ENCODE measurements at regions not wholly inside any gene's neighbourhood (a gene's known extent, or its start where the extent isn't known, plus 50 kb on each side); places are given as distances from the start of the nearest gene placed in this dataset.

GRCh38 chr10:92766451-92766850 is 76.7 kb downstream of the HHEX start:
- H4K20me1 ChIP-seq (ENCODE audit: insufficient read depth, low read length) = no peaks in the 10 kb centered on the region
- DNase-seq (ENCODE audit: low read depth) = no peak
- H3K4me3 ChIP-seq (ENCODE audit: insufficient read depth, low read depth, low read length) = no peak overlapping the region
- Mint-ChIP-seq H3K9me3 (ENCODE audit: unreplicated experiment) (no peaks in the 10 kb centered on the region), H3K27me3 (ENCODE audit: low read depth, unreplicated experiment) (peaks cover under 1% of the 10 kb centered on the region), H3K4me1 (ENCODE audit: low read depth, unreplicated experiment) (no peaks in the 10 kb centered on the region), H3K36me3 (ENCODE audit: low read depth, unreplicated experiment) (no peaks in the 10 kb centered on the region), H3K27ac (ENCODE audit: unreplicated experiment) (no peak overlapping the region), H3K4me3 (ENCODE audit: unreplicated experiment) (no peak overlapping the region)
- H3K4me2 ChIP-seq (ENCODE audit: low read length) = no peak overlapping the region
- H3K4me1 ChIP-seq (ENCODE audit: insufficient read depth, low read length) = no peaks in the 10 kb centered on the region
- H2AFZ ChIP-seq (ENCODE audit: low read depth, low read length) = no peak overlapping the region
- H3K36me3 ChIP-seq (ENCODE audit: insufficient read depth, low read length) = no peaks in the 10 kb centered on the region
- H3K27me3 ChIP-seq (ENCODE audit: insufficient read depth, low read length) = peaks cover 5% of the 10 kb centered on the region
- no peak overlapping the region for H3K27ac ChIP-seq (ENCODE audit: low read depth, low read length)
- no peaks in the 10 kb centered on the region for H3K79me2 ChIP-seq (ENCODE audit: insufficient read depth, low read length)
- FAIRE-seq = no peak
- TF ChIP-seq, protein P1, sequence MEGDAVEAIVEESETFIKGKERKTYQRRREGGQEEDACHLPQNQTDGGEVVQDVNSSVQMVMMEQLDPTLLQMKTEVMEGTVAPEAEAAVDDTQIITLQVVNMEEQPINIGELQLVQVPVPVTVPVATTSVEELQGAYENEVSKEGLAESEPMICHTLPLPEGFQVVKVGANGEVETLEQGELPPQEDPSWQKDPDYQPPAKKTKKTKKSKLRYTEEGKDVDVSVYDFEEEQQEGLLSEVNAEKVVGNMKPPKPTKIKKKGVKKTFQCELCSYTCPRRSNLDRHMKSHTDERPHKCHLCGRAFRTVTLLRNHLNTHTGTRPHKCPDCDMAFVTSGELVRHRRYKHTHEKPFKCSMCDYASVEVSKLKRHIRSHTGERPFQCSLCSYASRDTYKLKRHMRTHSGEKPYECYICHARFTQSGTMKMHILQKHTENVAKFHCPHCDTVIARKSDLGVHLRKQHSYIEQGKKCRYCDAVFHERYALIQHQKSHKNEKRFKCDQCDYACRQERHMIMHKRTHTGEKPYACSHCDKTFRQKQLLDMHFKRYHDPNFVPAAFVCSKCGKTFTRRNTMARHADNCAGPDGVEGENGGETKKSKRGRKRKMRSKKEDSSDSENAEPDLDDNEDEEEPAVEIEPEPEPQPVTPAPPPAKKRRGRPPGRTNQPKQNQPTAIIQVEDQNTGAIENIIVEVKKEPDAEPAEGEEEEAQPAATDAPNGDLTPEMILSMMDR (IDR thresholded peaks at IDR 0.05; ENCODE audit: insufficient read depth, low read depth, low read length) = no peak
- TF ChIP-seq EZH2 (IDR thresholded peaks at IDR 0.05; ENCODE audit: insufficient read depth, low read length) = no peak
- no peaks in the 10 kb centered on the region for H3K9me3 ChIP-seq (ENCODE audit: insufficient read depth, low read depth, low read length)
- no peak overlapping the region for H3K9ac ChIP-seq (ENCODE audit: low read length)

DNA sequence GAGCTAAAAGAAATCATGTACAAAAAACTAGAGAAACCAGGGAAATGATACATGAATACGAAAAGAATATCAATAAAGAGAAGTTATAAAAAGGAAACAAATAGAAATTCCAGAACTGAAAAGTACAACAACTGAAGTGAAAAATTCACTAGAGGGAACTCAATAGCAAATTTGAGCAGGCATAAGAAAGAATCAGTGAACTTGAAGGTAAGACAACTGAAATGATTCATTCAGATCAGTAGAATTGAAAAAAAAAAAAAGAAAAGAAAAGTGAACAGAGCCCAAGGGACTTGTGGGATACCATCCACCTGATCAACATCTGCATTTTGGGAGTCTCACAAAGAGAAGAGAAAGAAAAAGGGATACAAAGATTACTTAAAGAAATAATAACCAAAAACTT is 78.3 kb downstream of the HHEX start:
- Histone ChIP-seq H3K4me1 (ENCODE audit: insufficient read depth, low read length) (no peaks in the 10 kb centered on the region), H2AFZ (ENCODE audit: low read depth, low read length) (no peak overlapping the region), H4K20me1 (ENCODE audit: insufficient read depth, low read length) (no peaks in the 10 kb centered on the region), H3K9me3 (ENCODE audit: insufficient read depth, low read depth, low read length) (no peaks in the 10 kb centered on the region), H3K36me3 (ENCODE audit: insufficient read depth, low read length) (no peaks in the 10 kb centered on the region), H3K27ac (ENCODE audit: low read depth, low read length) (no peak overlapping the region), H3K4me3 (ENCODE audit: insufficient read depth, low read depth, low read length) (no peak overlapping the region), H3K79me2 (ENCODE audit: insufficient read depth, low read length) (no peaks in the 10 kb centered on the region), H3K27me3 (ENCODE audit: insufficient read depth, low read length) (peaks cover 5% of the 10 kb centered on the region), H3K9ac (ENCODE audit: low read length) (no peak overlapping the region), H3K4me2 (ENCODE audit: low read length) (no peak overlapping the region)
- TF ChIP-seq EZH2 (IDR thresholded peaks at IDR 0.05; ENCODE audit: insufficient read depth, low read length) = no peak
- TF ChIP-seq, protein P1 (IDR thresholded peaks at IDR 0.05; ENCODE audit: insufficient read depth, low read depth, low read length) = no peak
- no peak overlapping the region for H3K4me3 Mint-ChIP-seq (ENCODE audit: unreplicated experiment)
- H3K27ac Mint-ChIP-seq (ENCODE audit: unreplicated experiment) = no peak overlapping the region
- H3K9me3 Mint-ChIP-seq (ENCODE audit: unreplicated experiment) = no peaks in the 10 kb centered on the region
- H3K27me3 Mint-ChIP-seq (ENCODE audit: low read depth, unreplicated experiment) = peaks cover 3% of the 10 kb centered on the region
- DNase-seq (ENCODE audit: low read depth) = no peak
- H3K4me1 Mint-ChIP-seq (ENCODE audit: low read depth, unreplicated experiment) = no peaks in the 10 kb centered on the region
- no peaks in the 10 kb centered on the region for H3K36me3 Mint-ChIP-seq (ENCODE audit: low read depth, unreplicated experiment)
- no peak for FAIRE-seq

- Histone ChIP-seq H3K9me3 (ENCODE audit: insufficient read depth, low read depth, low read length) (no peaks in the 10 kb centered on the region), H4K20me1 (ENCODE audit: insufficient read depth, low read length) (no peaks in the 10 kb centered on the region), H2AFZ (ENCODE audit: low read depth, low read length) (no peak overlapping the region), H3K27ac (ENCODE audit: low read depth, low read length) (no peak overlapping the region), H3K4me1 (ENCODE audit: insufficient read depth, low read length) (no peaks in the 10 kb centered on the region), H3K79me2 (ENCODE audit: insufficient read depth, low read length) (no peaks in the 10 kb centered on the region), H3K4me2 (ENCODE audit: low read length) (no peak overlapping the region), H3K4me3 (ENCODE audit: insufficient read depth, low read depth, low read length) (no peak overlapping the region), H3K27me3 (ENCODE audit: insufficient read depth, low read length) (peaks cover 4% of the 10 kb centered on the region), H3K9ac (ENCODE audit: low read length) (no peak overlapping the region), H3K36me3 (ENCODE audit: insufficient read depth, low read length) (no peaks in the 10 kb centered on the region)
- H3K27ac Mint-ChIP-seq (ENCODE audit: unreplicated experiment) = no peak overlapping the region
- no peak for TF ChIP-seq EZH2 (IDR thresholded peaks at IDR 0.05; ENCODE audit: insufficient read depth, low read length)
- TF ChIP-seq, protein P1 (IDR thresholded peaks at IDR 0.05; ENCODE audit: insufficient read depth, low read depth, low read length) = no peak
- H3K27me3 Mint-ChIP-seq (ENCODE audit: low read depth, unreplicated experiment) = peaks cover 3% of the 10 kb centered on the region
- H3K4me3 Mint-ChIP-seq (ENCODE audit: unreplicated experiment) = no peak overlapping the region
- peaks cover 4% of the 10 kb centered on the region for H3K9me3 Mint-ChIP-seq (ENCODE audit: unreplicated experiment)
- FAIRE-seq (no peak), DNase-seq (ENCODE audit: low read depth) (no peak)
- H3K36me3 Mint-ChIP-seq (ENCODE audit: low read depth, unreplicated experiment) = no peaks in the 10 kb centered on the region
- no peaks in the 10 kb centered on the region for H3K4me1 Mint-ChIP-seq (ENCODE audit: low read depth, unreplicated experiment)
These were observed 74.5 kb upstream of the EXOC6 start for GRCh38 chr10:92773776-92774175.
